GM19043 (cell line): ENCODE measurements at regions not wholly inside any gene's neighbourhood (a gene's known extent, or its start where the extent isn't known, plus 50 kb on each side); places are given as distances from the start of the nearest gene placed in this dataset.

ENCODE experiments used
- ATAC-seq: cut with Tn5 transposase; IDR thresholded peaks from one replicate; pipeline ENCODE4 v1.9.1; 2021; ENCODE audit warnings: low read depth; ENCODE audit not compliant: unreplicated experiment

DNA sequence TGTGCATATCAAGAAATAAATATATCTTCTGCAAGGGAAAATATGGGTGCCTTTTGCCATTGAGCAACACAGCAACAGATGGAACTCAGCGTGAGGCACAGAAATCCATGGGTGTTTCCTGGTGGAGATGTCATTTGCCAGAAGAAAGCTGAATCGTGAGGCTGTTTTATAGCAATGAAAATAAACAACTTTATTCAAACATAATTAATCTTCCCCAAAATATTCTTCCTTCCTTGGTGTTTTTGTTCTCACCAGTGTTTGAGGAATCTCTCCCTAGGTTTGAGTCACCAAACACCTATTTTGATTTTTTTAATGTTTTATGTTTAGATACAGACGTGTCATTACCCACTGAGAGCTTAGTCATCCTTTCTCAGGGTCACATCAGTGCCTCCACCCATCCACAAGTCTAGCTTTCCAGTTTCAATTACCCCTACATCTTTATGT lies 65.8 kb upstream of the PAPPA start:
- ATAC-seq: no peak

- ATAC-seq: no peak
Measured at GRCh38 chr9:116088396-116088795, 65.2 kb upstream of the PAPPA start.

- no peak for ATAC-seq
Measured at GRCh38 chr9:116090030-116090770, 63.4 kb upstream of the PAPPA start.

- ATAC-seq: no peak
Measured at GRCh38 chr9:116094846-116095245, 58.7 kb upstream of the PAPPA start.

- no peak for ATAC-seq
Measured at GRCh38 chr9:116095403-116095802, 58.2 kb upstream of the PAPPA start.

DNA sequence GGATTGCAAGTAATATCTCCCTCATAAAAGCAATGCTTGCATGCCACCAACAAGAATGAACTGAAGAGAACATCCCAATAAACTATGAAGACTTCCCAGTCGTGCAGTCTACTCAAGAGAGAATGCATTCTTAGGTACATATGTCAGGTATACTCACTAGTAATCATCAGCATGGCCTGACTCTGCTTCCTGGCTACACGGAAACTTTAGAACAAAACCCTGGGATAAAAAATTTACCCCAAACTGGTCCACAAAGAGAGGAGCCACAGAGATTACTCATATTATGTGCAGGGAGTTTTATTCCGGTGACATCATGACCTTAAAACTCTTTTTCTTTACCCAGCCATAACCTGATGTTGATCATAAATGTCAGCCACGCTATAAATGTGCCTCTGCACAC lies 57.5 kb upstream of the PAPPA start:
- ATAC-seq: no peak

DNA sequence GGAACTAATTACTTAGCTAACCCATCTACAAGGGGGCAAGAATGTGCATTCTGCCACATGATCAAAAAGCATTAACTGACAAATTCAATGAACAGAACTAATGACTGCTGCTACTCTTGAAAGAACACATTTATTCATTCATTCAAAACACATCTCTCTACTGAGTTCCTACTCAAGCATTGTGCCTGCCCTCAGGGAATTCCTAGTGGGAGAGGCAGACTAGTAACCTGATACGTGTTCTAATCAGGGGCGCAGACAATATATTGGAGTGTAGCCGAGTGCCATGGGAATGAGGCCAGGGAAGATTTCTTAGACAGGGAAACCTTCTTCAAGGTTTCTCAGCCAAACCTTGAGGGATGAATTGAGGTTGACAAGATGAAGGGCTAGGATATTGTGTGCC lies 56.7 kb upstream of the PAPPA start:
- ATAC-seq: no peak

DNA sequence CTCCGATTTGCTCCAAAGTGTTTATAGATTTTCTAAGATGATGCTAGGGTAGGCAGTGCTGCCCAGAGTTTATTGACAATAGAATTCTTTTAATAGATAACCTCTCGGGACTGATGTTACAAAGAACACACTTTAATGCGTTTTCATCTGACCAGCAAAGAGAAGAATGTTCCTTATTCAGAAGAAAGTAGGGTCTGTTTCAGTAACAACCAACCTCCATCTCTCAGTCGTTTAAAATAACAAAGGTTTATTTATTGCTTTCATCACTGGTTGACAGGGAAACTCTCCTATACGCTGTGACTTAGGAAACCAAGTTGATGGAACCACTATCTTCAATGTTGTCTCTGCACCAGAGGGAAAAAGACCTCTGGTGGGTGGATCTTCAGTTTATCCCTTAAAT lies 55.1 kb upstream of the PAPPA start:
- no peak for ATAC-seq

- ATAC-seq: no peak
Measured at GRCh38 chr9:116099821-116100220, 53.8 kb upstream of the PAPPA start.

GRCh38 chr9:116100711-116101121 lies 52.9 kb upstream of the PAPPA start:
- no peak for ATAC-seq

- no peak for ATAC-seq
Measured at GRCh38 chr9:116101516-116101915, 52.1 kb upstream of the PAPPA start.

DNA sequence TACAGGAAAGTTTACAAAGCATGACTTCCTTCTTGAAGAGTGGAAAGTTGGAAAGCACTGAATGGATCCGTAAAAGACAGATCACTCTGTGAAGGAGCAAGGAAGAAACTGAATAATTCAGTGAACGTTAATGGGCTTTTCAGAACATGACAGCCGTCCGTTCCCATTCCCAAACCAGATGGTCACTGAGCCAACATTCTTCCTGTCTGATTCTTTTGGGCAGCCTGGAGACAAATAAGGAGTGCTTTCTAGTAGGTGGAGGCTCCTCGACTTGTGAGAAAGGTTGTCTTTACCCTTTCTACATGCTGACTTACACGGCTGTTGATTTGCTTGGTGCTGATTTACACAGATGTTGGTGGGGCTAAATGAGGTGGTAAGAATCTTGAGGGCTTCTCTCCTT lies 51.0 kb upstream of the PAPPA start:
- no peak for ATAC-seq
